T-helper 2 cell treated with Interferon-gamma antibody and Interleukin-4, amounts not matched to agents 100 ng/mL and 5 ng/mL, for 36 hours (primary cell): ENCODE measurements at regions not wholly inside any gene's neighbourhood (a gene's known extent, or its start where the extent isn't known, plus 50 kb on each side); places are given as distances from the start of the nearest gene placed in this dataset.
"Not testable (repeated sequence)": the region's sequence is repeated elsewhere in the genome, so short reads cannot be mapped to it uniquely, and the experiment has no call there.

Experiments
- intact Hi-C: fragments of 100-400 bp; cut with micrococcal nuclease; formaldehyde crosslinking; loops from one replicate; pipeline ENCODE4 v1.15.1; 2023

GRCh38 chr3:20288050-20288449 lies 102.0 kb upstream of the SGO1 start:
- intact Hi-C loops = no loop called here

GRCh38 chr3:20280257-20280656 lies 94.3 kb upstream of the SGO1 start:
- intact Hi-C loops = no loop called here

GRCh38 chr3:20265977-20266376 lies 80.0 kb upstream of the SGO1 start:
- intact Hi-C loops = not testable (repeated sequence)

- intact Hi-C loops = no loop called here
Observed at GRCh38 chr3:20264900-20265567, 79.0 kb upstream of the SGO1 start.

- intact Hi-C loops = no loop called here
Observed at GRCh38 chr3:20258371-20258770, 72.4 kb upstream of the SGO1 start.

GRCh38 chr3:20256144-20256543 lies 70.1 kb upstream of the SGO1 start:
- intact Hi-C loops = no loop called here

GRCh38 chr3:20254268-20255117 lies 68.5 kb upstream of the SGO1 start:
- intact Hi-C loops = no loop called here

- intact Hi-C loops = no loop called here
Observed at GRCh38 chr3:20250786-20251185, 64.8 kb upstream of the SGO1 start.

- intact Hi-C loops = no loop called here
Observed at GRCh38 chr3:20250314-20250713, 64.3 kb upstream of the SGO1 start.

- intact Hi-C loops = no loop called here
Observed at GRCh38 chr3:20246662-20247061, 60.7 kb upstream of the SGO1 start.

GRCh38 chr3:20245781-20246180 lies 59.8 kb upstream of the SGO1 start:
- intact Hi-C loops = no loop called here

- intact Hi-C loops = no loop called here
Observed at GRCh38 chr3:20240154-20240883, 54.3 kb upstream of the SGO1 start.

GRCh38 chr3:20238199-20238598 lies 52.2 kb upstream of the SGO1 start:
- intact Hi-C loops = not testable (repeated sequence)

GRCh38 chr3:20236603-20237002 lies 50.6 kb upstream of the SGO1 start:
- intact Hi-C loops = no loop called here
